Glutamatergic neuron (in vitro differentiated cells): ENCODE measurements at regions not wholly inside any gene's neighbourhood (a gene's known extent, or its start where the extent isn't known, plus 50 kb on each side); places are given as distances from the start of the nearest gene placed in this dataset.
"Not testable (repeated sequence)": the region's sequence is repeated elsewhere in the genome, so short reads cannot be mapped to it uniquely, and the experiment has no call there.

ENCODE experiments used
- DNase-seq: peaks from one replicate; pipeline ENCODE4 v3.0.0; 2022
- H3K27ac Mint-ChIP-seq: one replicate; pipeline ENCODE4 v1.8.0; 2020; ENCODE audit warnings: mild to moderate bottlenecking, mixed read lengths, inconsistent platforms; ENCODE audit not compliant: unreplicated experiment
- H3K27me3 Mint-ChIP-seq: one replicate; pipeline ENCODE4 v1.8.0; 2020; ENCODE audit warnings: mild to moderate bottlenecking, moderate library complexity, mixed read lengths, inconsistent platforms; ENCODE audit not compliant: unreplicated experiment
- H3K36me3 Mint-ChIP-seq: one replicate; pipeline ENCODE4 v1.8.0; 2020; ENCODE audit warnings: mild to moderate bottlenecking, mixed read lengths, inconsistent platforms; ENCODE audit not compliant: unreplicated experiment
- H3K4me1 Mint-ChIP-seq: one replicate; pipeline ENCODE4 v1.8.0; 2020; ENCODE audit warnings: mild to moderate bottlenecking, low read depth, mixed read lengths, inconsistent platforms; ENCODE audit not compliant: unreplicated experiment
- H3K4me3 Mint-ChIP-seq: one replicate; pipeline ENCODE4 v1.8.0; 2020; ENCODE audit warnings: mild to moderate bottlenecking, mixed read lengths, inconsistent platforms; ENCODE audit not compliant: unreplicated experiment
- H3K9me3 Mint-ChIP-seq: one replicate; pipeline ENCODE4 v1.8.0; 2020; ENCODE audit warnings: mild to moderate bottlenecking, moderate library complexity, mixed read lengths, inconsistent platforms; ENCODE audit not compliant: unreplicated experiment
- TF ChIP-seq, protein P1 (sequence below): fragments of 200-600 bp; sonication (generic); IDR thresholded peaks from one replicate; pipeline ENCODE4 v1.5.0; 2021; ENCODE audit not compliant: partially characterized antibody, unreplicated experiment

DNA sequence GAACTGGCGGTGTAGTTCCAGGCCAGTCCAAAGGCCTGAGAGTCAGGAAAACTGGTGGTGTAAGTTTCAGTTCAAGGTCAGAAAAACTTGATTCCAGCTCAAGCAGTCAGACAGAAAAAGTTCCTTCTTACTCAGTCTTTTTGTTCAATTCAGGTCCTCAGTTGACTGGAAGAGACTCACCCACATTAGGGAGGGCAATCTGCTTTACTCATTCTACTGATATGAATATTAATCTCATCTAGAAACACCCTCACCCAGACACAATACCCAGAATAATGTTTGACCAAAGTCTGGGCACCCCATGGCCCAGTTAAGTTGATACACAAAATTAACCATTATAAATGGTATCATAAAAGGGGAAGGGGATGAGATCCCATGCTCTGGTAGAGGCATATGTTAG is 50.1 kb upstream of the LTA4H start:
- TF ChIP-seq, protein P1, sequence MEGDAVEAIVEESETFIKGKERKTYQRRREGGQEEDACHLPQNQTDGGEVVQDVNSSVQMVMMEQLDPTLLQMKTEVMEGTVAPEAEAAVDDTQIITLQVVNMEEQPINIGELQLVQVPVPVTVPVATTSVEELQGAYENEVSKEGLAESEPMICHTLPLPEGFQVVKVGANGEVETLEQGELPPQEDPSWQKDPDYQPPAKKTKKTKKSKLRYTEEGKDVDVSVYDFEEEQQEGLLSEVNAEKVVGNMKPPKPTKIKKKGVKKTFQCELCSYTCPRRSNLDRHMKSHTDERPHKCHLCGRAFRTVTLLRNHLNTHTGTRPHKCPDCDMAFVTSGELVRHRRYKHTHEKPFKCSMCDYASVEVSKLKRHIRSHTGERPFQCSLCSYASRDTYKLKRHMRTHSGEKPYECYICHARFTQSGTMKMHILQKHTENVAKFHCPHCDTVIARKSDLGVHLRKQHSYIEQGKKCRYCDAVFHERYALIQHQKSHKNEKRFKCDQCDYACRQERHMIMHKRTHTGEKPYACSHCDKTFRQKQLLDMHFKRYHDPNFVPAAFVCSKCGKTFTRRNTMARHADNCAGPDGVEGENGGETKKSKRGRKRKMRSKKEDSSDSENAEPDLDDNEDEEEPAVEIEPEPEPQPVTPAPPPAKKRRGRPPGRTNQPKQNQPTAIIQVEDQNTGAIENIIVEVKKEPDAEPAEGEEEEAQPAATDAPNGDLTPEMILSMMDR, result no peak
- no peaks in the 10 kb centered on the region for H3K4me1 Mint-ChIP-seq
- H3K4me3 Mint-ChIP-seq, result no peak overlapping the region
- peaks cover 5% of the 10 kb centered on the region for H3K27me3 Mint-ChIP-seq
- no peak for DNase-seq
- peaks cover 14% of the 10 kb centered on the region for H3K9me3 Mint-ChIP-seq
- no peak overlapping the region for H3K27ac Mint-ChIP-seq
- H3K36me3 Mint-ChIP-seq, result peaks cover 25% of the 10 kb centered on the region

DNA sequence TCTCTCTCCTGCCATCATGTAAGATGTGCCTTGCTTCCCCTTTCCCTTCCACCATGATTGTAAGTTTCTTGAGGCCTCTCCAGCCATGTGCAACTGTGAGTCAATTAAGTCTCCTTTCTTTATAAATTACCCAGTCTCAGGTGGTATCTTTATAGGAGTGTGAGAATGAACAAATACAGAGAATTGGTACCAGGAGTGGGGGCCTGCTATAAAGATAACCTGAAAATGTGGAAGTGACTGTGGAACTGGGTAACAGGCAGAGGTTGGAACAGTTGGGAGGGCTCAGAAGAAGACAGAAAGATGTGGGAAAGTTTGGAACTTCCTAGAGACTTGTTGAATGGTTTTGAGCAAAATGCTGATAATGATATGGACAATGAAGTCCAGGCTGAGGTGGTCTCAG is 50.8 kb upstream of the LTA4H start:
- not testable (repeated sequence) for H3K27ac Mint-ChIP-seq, H3K4me1 Mint-ChIP-seq, H3K4me3 Mint-ChIP-seq, H3K27me3 Mint-ChIP-seq, DNase-seq
- H3K36me3 Mint-ChIP-seq, result peaks cover 31% of the 10 kb centered on the region
- H3K9me3 Mint-ChIP-seq, result peaks cover 14% of the 10 kb centered on the region

DNA sequence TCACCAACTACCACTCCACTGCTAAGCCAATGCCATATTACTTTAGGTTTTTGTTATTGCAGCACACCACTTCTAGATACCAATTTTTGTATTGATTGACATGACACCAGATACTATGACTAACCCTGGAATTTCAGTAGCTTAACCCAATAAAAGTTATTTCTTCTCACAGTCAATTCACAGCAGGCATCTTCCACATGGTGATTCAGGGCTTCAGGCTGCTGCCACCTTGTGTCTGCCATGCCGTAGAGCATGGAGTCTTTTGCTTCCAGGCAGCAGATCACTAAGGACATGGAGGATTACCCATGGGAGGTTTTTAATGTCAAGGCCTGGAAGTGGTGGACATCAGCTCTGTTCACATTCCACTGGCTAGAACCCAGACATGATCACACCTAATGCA is 56.4 kb upstream of the LTA4H start:
- H3K27me3 Mint-ChIP-seq, result peaks cover 5% of the 10 kb centered on the region
- DNase-seq, result no peak
- H3K27ac Mint-ChIP-seq, result no peak overlapping the region
- H3K9me3 Mint-ChIP-seq, result peaks cover 10% of the 10 kb centered on the region
- H3K36me3 Mint-ChIP-seq, result peaks cover 29% of the 10 kb centered on the region
- no peak overlapping the region for H3K4me3 Mint-ChIP-seq
- TF ChIP-seq, protein P1, result no peak
- H3K4me1 Mint-ChIP-seq, result peaks cover 16% of the 10 kb centered on the region

DNA sequence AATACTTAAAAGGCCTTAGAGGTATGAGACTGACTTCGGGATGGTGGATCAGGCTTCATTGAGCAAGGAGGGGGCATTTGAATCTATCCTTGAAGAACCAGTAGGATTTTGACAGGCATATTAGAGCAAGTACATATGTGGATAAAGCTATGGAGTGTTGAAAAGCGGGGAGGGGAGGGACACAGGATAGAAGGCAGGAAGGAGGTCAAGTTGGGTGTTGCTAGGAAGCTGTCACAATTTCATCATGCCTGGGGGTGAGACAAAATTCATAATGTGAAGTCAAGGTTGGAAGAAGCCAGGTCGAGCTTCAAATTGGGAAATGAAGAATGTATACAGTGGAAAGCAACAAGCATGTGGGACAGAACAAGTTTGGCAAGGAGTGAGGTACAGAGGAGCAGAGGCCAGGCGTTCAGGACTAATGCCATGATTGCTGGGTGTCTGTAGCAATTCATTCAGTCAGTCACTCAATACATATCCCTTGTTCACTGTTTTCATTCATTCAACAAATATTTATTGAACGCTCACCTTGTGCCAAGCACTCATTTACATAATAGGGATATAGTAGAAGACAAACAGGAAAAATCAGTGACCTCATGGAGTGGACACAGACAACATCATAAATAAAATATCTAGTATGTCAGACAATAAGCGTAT is 58.3 kb upstream of the LTA4H start:
- H3K4me3 Mint-ChIP-seq, result peak overlapping the region; percentile 57
- peaks cover 18% of the 10 kb centered on the region for H3K4me1 Mint-ChIP-seq
- TF ChIP-seq, protein P1, result no peak
- peaks cover 5% of the 10 kb centered on the region for H3K27me3 Mint-ChIP-seq
- DNase-seq, result no peak
- peaks cover 17% of the 10 kb centered on the region for H3K36me3 Mint-ChIP-seq
- H3K9me3 Mint-ChIP-seq, result peaks cover 7% of the 10 kb centered on the region
- peak overlapping the region; percentile 56 for H3K27ac Mint-ChIP-seq

DNA sequence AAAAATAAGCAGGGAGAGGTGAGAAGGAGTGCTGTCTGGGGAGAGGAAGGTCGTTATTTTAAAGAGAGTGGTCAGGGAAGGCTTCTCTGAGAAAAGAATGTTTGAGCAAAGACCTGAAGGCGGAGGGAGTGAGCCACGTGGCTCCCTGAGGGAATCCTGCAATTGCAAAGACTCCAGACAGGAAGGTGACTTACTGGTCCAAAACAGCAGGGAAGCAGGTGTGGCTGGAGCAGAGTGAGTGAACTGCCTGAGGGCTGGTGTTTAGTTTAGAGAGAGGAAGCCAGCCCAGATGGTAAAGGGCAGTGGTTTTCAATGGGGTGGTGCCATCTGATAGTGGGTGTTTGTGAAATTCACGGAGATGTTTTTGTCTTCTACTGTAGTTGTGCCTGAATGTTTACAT is 58.8 kb upstream of the LTA4H start:
- Mint-ChIP-seq H3K4me1 (peaks cover 22% of the 10 kb centered on the region), H3K27ac (peak overlapping the region; percentile 56), H3K4me3 (peak overlapping the region; percentile 57), H3K9me3 (peaks cover 6% of the 10 kb centered on the region), H3K36me3 (peaks cover 13% of the 10 kb centered on the region), H3K27me3 (peaks cover 3% of the 10 kb centered on the region)
- peak; percentile 28 for DNase-seq
- TF ChIP-seq, protein P1, result no peak
